Keratinocyte (primary cell): ENCODE measurements at regions not wholly inside any gene's neighbourhood (a gene's known extent, or its start where the extent isn't known, plus 50 kb on each side); places are given as distances from the start of the nearest gene placed in this dataset.

Source experiments
- DNase-seq: peaks from one replicate; pipeline ENCODE4 v3.0.0-alpha.2; 2011; ENCODE audit warnings: low read depth, missing footprints, low spot score
- FAIRE-seq: peaks from 2 replicates; lab custom pipeline; 2011; peaks lifted over from hg19 to GRCh38; lab: Jason Lieb, UNC
- H2AFZ ChIP-seq: 2 replicates; pipeline ENCODE4 v1.6.0; 2012; ENCODE audit warnings: low read length, control low read depth, inconsistent platforms; ENCODE audit not compliant: control insufficient read depth
- H3K27ac ChIP-seq: 2 replicates; pipeline ENCODE4 v1.5.1; 2011; ENCODE audit warnings: low read length; ENCODE audit not compliant: control insufficient read depth, insufficient read depth
- H3K27me3 ChIP-seq: 3 replicates; pipeline ENCODE4 v1.6.0; 2011; ENCODE audit warnings: low read length; ENCODE audit not compliant: control insufficient read depth, insufficient read depth; ENCODE audit errors: extremely low read depth
- H3K36me3 ChIP-seq, 2 experiments: 2 replicates in 1 of 2; 3 replicates in 1 of 2; pipeline ENCODE4 v1.5.1; 2011; ENCODE audit warnings: low read length in 2 of 2, mild to moderate bottlenecking in 1 of 2; ENCODE audit not compliant: control insufficient read depth in 2 of 2, insufficient read depth in 2 of 2; ENCODE audit errors: extremely low read depth in 1 of 2
- H3K4me1 ChIP-seq: 3 replicates; pipeline ENCODE4 v1.5.1; 2011; ENCODE audit warnings: low read length; ENCODE audit not compliant: control insufficient read depth, insufficient read depth; ENCODE audit errors: extremely low read depth
- H3K4me2 ChIP-seq: 3 replicates; pipeline ENCODE4 v1.6.0; 2011; ENCODE audit warnings: low read depth, low read length; ENCODE audit not compliant: control insufficient read depth, insufficient read depth; ENCODE audit errors: extremely low read depth
- H3K4me3 ChIP-seq, 3 experiments: fragments of 200-600 bp in 1 of 3; sonication (generic) in 1 of 3; 2 replicates in 2 of 3; 3 replicates in 1 of 3; pipeline ENCODE4 v1.5.1; 2011 to 2016; ENCODE audit warnings: low read length in 3 of 3, mild to moderate bottlenecking in 3 of 3, control low read depth in 2 of 3, inconsistent platforms in 1 of 3, low read depth in 1 of 3, mixed read lengths in 1 of 3, mixed run types in 1 of 3, moderate library complexity in 1 of 3; ENCODE audit not compliant: control insufficient read depth in 2 of 3, insufficient read depth in 2 of 3; ENCODE audit errors: extremely low read depth in 1 of 3
- H3K79me2 ChIP-seq: 2 replicates; pipeline ENCODE4 v1.6.0; 2012; ENCODE audit warnings: low read length; ENCODE audit not compliant: control insufficient read depth, insufficient read depth
- H3K9ac ChIP-seq: 3 replicates; pipeline ENCODE4 v1.6.0; 2011; ENCODE audit warnings: low read length; ENCODE audit not compliant: control insufficient read depth, insufficient read depth; ENCODE audit errors: extremely low read depth
- H3K9me1 ChIP-seq: 3 replicates; pipeline ENCODE4 v1.6.0; 2011; ENCODE audit warnings: low read length; ENCODE audit not compliant: control insufficient read depth, insufficient read depth; ENCODE audit errors: extremely low read depth
- H3K9me3 ChIP-seq: 2 replicates; pipeline ENCODE4 v1.5.1; 2012; ENCODE audit warnings: low read depth, low read length; ENCODE audit not compliant: control insufficient read depth
- H4K20me1 ChIP-seq: 3 replicates; pipeline ENCODE4 v1.6.0; 2011; ENCODE audit warnings: low read length; ENCODE audit not compliant: control insufficient read depth, insufficient read depth; ENCODE audit errors: extremely low read depth
- CTCF ChIP-seq, 3 experiments: IDR thresholded peaks in 1 of 3; conservative IDR thresholded peaks in 1 of 3; optimal IDR thresholded peaks in 1 of 3; 2 replicates in 2 of 3; 3 replicates in 1 of 3; pipeline versions ENCODE3 to v1.5.1; 2011; ENCODE audit warnings: low read length in 3 of 3, mild to moderate bottlenecking in 3 of 3, moderate library complexity in 2 of 3, control low read depth in 1 of 3, inconsistent platforms in 1 of 3; ENCODE audit not compliant: insufficient read depth in 2 of 3; ENCODE audit errors: extremely low read depth in 1 of 3
- EZH2 ChIP-seq: IDR thresholded peaks from one replicate; pipeline ENCODE4 v1.6.1; 2012; ENCODE audit warnings: inconsistent platforms, mild to moderate bottlenecking, low read length, moderate library complexity
- dilution Hi-C: fragments of 300-500 bp; cut with MboI; formaldehyde crosslinking; loops from one replicate; pipeline ENCODE4 v1.7.0; 2020; ENCODE audit warnings: low sequenced_read_pairs; ENCODE audit not compliant: extremely low pct_ligation_motif_present

DNA sequence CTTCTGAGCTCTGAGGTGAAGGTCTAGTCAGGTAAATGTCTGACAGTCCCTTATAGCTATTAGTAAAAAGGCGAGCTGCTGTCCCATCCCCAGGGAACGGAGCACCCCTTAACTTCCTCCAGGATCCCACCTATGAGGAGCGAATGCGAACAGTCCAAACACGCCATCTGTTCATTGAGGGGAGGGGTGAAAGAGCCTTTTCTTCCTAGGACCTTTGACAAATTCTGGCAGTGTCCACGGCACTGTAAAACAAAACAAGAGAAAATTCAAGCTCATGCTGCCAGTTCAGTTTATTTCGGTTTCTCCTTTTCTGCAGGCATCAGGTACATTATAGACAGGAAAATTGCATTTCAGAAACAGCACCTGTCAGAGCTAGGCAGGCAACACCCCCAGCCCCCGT lies 253.8 kb upstream of the CADM1 start:
- Histone ChIP-seq H3K36me3 (no peaks in the 10 kb centered on the region), H4K20me1 (no peaks in the 10 kb centered on the region), H3K9me3 (no peaks in the 10 kb centered on the region), H3K4me2 (no peak overlapping the region), H3K79me2 (no peaks in the 10 kb centered on the region), H3K4me3 (no peak overlapping the region), H3K4me1 (peaks cover 13% of the 10 kb centered on the region), H2AFZ (no peak overlapping the region), H3K9me1 (no peaks in the 10 kb centered on the region), H3K27ac (no peak overlapping the region), H3K9ac (no peak overlapping the region), H3K27me3 (peaks cover 4% of the 10 kb centered on the region)
- dilution Hi-C loops, result no loop called here
- TF ChIP-seq CTCF (optimal IDR thresholded peaks at IDR 0.05 in 1 of 3, IDR thresholded peaks at IDR 0.05 in 1 of 3, conservative IDR thresholded peaks at IDR 0.05 in 1 of 3; ENCODE audit: extremely low read depth in 1 of 3, insufficient read depth in 2 of 3, low read length in 3 of 3) (no peak), EZH2 (no peak)
- no peak for FAIRE-seq
- no peak for DNase-seq

GRCh38 chr11:115751243-115752015 lies 247.2 kb upstream of the CADM1 start:
- H3K36me3 ChIP-seq, result no peaks in the 10 kb centered on the region
- dilution Hi-C loops, result no loop called here
- peaks cover 4% of the 10 kb centered on the region for H3K4me1 ChIP-seq
- no peak for FAIRE-seq
- no peak overlapping the region for H3K9ac ChIP-seq
- TF ChIP-seq CTCF (optimal IDR thresholded peaks at IDR 0.05 in 1 of 3, IDR thresholded peaks at IDR 0.05 in 1 of 3, conservative IDR thresholded peaks at IDR 0.05 in 1 of 3; ENCODE audit: extremely low read depth in 1 of 3, insufficient read depth in 2 of 3, low read length in 3 of 3) (no peak), EZH2 (no peak)
- no peaks in the 10 kb centered on the region for H3K79me2 ChIP-seq
- no peak overlapping the region for H3K4me2 ChIP-seq
- H3K27me3 ChIP-seq, result peaks cover 6% of the 10 kb centered on the region
- H4K20me1 ChIP-seq, result no peaks in the 10 kb centered on the region
- no peaks in the 10 kb centered on the region for H3K9me1 ChIP-seq
- H2AFZ ChIP-seq, result no peak overlapping the region
- H3K9me3 ChIP-seq, result no peaks in the 10 kb centered on the region
- H3K27ac ChIP-seq, result no peak overlapping the region
- no peak overlapping the region for H3K4me3 ChIP-seq
- no peak for DNase-seq
